ENCODE measurements at regions not wholly inside any gene's neighbourhood (a gene's known extent, or its start where the extent isn't known, plus 50 kb on each side); places are given as distances from the start of the nearest gene placed in this dataset.

- Histone ChIP-seq H3K4me1 (ENCODE audit: control insufficient read depth in 5 of 5, insufficient read depth in 5 of 5, low read length in 5 of 5) (no peaks in the 10 kb centered on the region), H3K9ac (ENCODE audit: insufficient read depth in 1 of 2, low read length in 2 of 2) (no peak overlapping the region), H3K27ac (ENCODE audit: low read depth in 1 of 2, low read length in 1 of 2) (no peak overlapping the region), H3K4me3 (no peak overlapping the region), H3K9me3 (ENCODE audit: control insufficient read depth in 4 of 4, insufficient read depth in 3 of 4, low read length in 3 of 4) (no peaks in the 10 kb centered on the region), H3K36me3 (ENCODE audit: control insufficient read depth in 4 of 4, insufficient read depth in 4 of 4, low read length in 4 of 4) (no peaks in the 10 kb centered on the region), H3K27me3 (ENCODE audit: control insufficient read depth in 3 of 3, insufficient read depth in 3 of 3, low read length in 2 of 3) (peaks cover 0 to 46% (median 22%) of the 10 kb centered on the region in 3 donors)
- TF ChIP-seq CTCF (IDR thresholded peaks at IDR 0.05; ENCODE audit: control extremely low read depth, extremely low read depth), result peak; percentile 2
- no peak for ATAC-seq (ENCODE audit: insufficient read depth, low FRiP score)
- 44 to 75% methylated on average over 4 of the region's 4 CpGs for WGBS, 2 donors
- no peak for DNase-seq
Observed at GRCh38 chrX:8879750-8880149, 78.6 kb upstream of the FAM9A start.

GRCh38 chrX:8873956-8874355 lies 72.8 kb upstream of the FAM9A start:
- H3K4me3 ChIP-seq, result no peak overlapping the region
- no peak for TF ChIP-seq CTCF (IDR thresholded peaks at IDR 0.05; ENCODE audit: control extremely low read depth, extremely low read depth)

GRCh38 chrX:8873102-8873501 lies 71.9 kb upstream of the FAM9A start:
- H3K27me3 ChIP-seq (ENCODE audit: control insufficient read depth in 3 of 3, insufficient read depth in 3 of 3, low read length in 2 of 3), result peaks cover 0 to 38% (median 15%) of the 10 kb centered on the region in 3 donors
- ATAC-seq (ENCODE audit: insufficient read depth, low FRiP score) (no peak), DNase-seq (no peak)
- TF ChIP-seq CTCF (IDR thresholded peaks at IDR 0.05; ENCODE audit: control extremely low read depth, extremely low read depth), result no peak
- WGBS, 2 donors, result 80 to 92% methylated on average over 2 of the region's 2 CpGs
- peaks cover 0 to 4% (median 0%) of the 10 kb centered on the region in 4 donors for H3K9me3 ChIP-seq (ENCODE audit: control insufficient read depth in 4 of 4, insufficient read depth in 3 of 4, low read length in 3 of 4)
- no peak overlapping the region for H3K9ac ChIP-seq (ENCODE audit: insufficient read depth in 1 of 2, low read length in 2 of 2)
- H3K27ac ChIP-seq (ENCODE audit: low read depth in 1 of 2, low read length in 1 of 2), result no peak overlapping the region
- H3K36me3 ChIP-seq (ENCODE audit: control insufficient read depth in 4 of 4, insufficient read depth in 4 of 4, low read length in 4 of 4), result no peaks in the 10 kb centered on the region
- no peak overlapping the region for H3K4me3 ChIP-seq
- H3K4me1 ChIP-seq (ENCODE audit: control insufficient read depth in 5 of 5, insufficient read depth in 5 of 5, low read length in 5 of 5), result peaks cover 0 to 7% (median 0%) of the 10 kb centered on the region in 5 donors

More at GRCh38 chrX:8873956-8874355, 72.8 kb upstream of the FAM9A start:
- DNase-seq, result no peak
- no peaks in the 10 kb centered on the region for H3K36me3 ChIP-seq (ENCODE audit: control insufficient read depth in 4 of 4, insufficient read depth in 4 of 4, low read length in 4 of 4)
- H3K9ac ChIP-seq (ENCODE audit: insufficient read depth in 1 of 2, low read length in 2 of 2), result no peak overlapping the region
- H3K27ac ChIP-seq (ENCODE audit: low read depth in 1 of 2, low read length in 1 of 2), result no peak overlapping the region
- peaks cover 0 to 4% (median 0%) of the 10 kb centered on the region in 4 donors for H3K9me3 ChIP-seq (ENCODE audit: control insufficient read depth in 4 of 4, insufficient read depth in 3 of 4, low read length in 3 of 4)
- H3K27me3 ChIP-seq (ENCODE audit: control insufficient read depth in 3 of 3, insufficient read depth in 3 of 3, low read length in 2 of 3), result peaks cover 0 to 43% (median 12%) of the 10 kb centered on the region in 3 donors
- 61 to 86% methylated on average over 3 of the region's 3 CpGs for WGBS, 2 donors
- peaks cover 0 to 7% (median 0%) of the 10 kb centered on the region in 5 donors for H3K4me1 ChIP-seq (ENCODE audit: control insufficient read depth in 5 of 5, insufficient read depth in 5 of 5, low read length in 5 of 5)
- ATAC-seq (ENCODE audit: insufficient read depth, low FRiP score), result no peak

GRCh38 chrX:8870411-8870810 lies 69.2 kb upstream of the FAM9A start:
- H3K36me3 ChIP-seq (ENCODE audit: control insufficient read depth in 4 of 4, insufficient read depth in 4 of 4, low read length in 4 of 4), result no peaks in the 10 kb centered on the region
- ATAC-seq (ENCODE audit: insufficient read depth, low FRiP score), result no peak
- H3K9ac ChIP-seq (ENCODE audit: insufficient read depth in 1 of 2, low read length in 2 of 2), result no peak overlapping the region
- peaks cover 0 to 7% (median 0%) of the 10 kb centered on the region in 5 donors for H3K4me1 ChIP-seq (ENCODE audit: control insufficient read depth in 5 of 5, insufficient read depth in 5 of 5, low read length in 5 of 5)
- peaks cover 0 to 37% (median 15%) of the 10 kb centered on the region in 3 donors for H3K27me3 ChIP-seq (ENCODE audit: control insufficient read depth in 3 of 3, insufficient read depth in 3 of 3, low read length in 2 of 3)
- peaks cover 0 to 5% (median 0%) of the 10 kb centered on the region in 4 donors for H3K9me3 ChIP-seq (ENCODE audit: control insufficient read depth in 4 of 4, insufficient read depth in 3 of 4, low read length in 3 of 4)
- no peak for TF ChIP-seq CTCF (IDR thresholded peaks at IDR 0.05; ENCODE audit: control extremely low read depth, extremely low read depth)
- H3K27ac ChIP-seq (ENCODE audit: low read depth in 1 of 2, low read length in 1 of 2), result no peak overlapping the region
- DNase-seq, result peak in 2 of 3 donors; percentile 22 to 54
- 24 to 41% methylated on average over 3 of the region's 3 CpGs for WGBS, 2 donors
- H3K4me3 ChIP-seq, result no peak overlapping the region

All from lung (tissue), 11 donors.